ENCODE measurements at regions not wholly inside any gene's neighbourhood (a gene's known extent, or its start where the extent isn't known, plus 50 kb on each side); places are given as distances from the start of the nearest gene placed in this dataset.
"Not testable (repeated sequence)": the region's sequence is repeated elsewhere in the genome, so short reads cannot be mapped to it uniquely, and the experiment has no call there.

- no peak for TF ChIP-seq CTCF (IDR thresholded peaks at IDR 0.05; ENCODE audit: insufficient read depth, low read length, severe bottlenecking)
- Histone ChIP-seq H3K36me3 (ENCODE audit: control insufficient read depth, insufficient read depth, low read length) (no peaks in the 10 kb centered on the region), H3K27me3 (ENCODE audit: control insufficient read depth, insufficient read depth, low read length) (no peaks in the 10 kb centered on the region), H3K4me3 (ENCODE audit: low read depth, low read length) (no peak overlapping the region)
- DNase-seq (ENCODE audit: low read depth) (no peak), FAIRE-seq (no peak)
Observed at GRCh38 chr1:99504287-99504686, 141.6 kb upstream of the PALMD start.

GRCh38 chr1:99506631-99507030 is 139.3 kb upstream of the PALMD start:
- Histone ChIP-seq H3K36me3 (ENCODE audit: control insufficient read depth, insufficient read depth, low read length) (no peaks in the 10 kb centered on the region), H3K4me3 (ENCODE audit: low read depth, low read length) (no peak overlapping the region), H3K27me3 (ENCODE audit: control insufficient read depth, insufficient read depth, low read length) (no peaks in the 10 kb centered on the region)
- FAIRE-seq = no peak
- no peak for TF ChIP-seq CTCF (IDR thresholded peaks at IDR 0.05; ENCODE audit: insufficient read depth, low read length, severe bottlenecking)
- no peak for DNase-seq (ENCODE audit: low read depth)

GRCh38 chr1:99507446-99507845 is 138.5 kb upstream of the PALMD start:
- not testable (repeated sequence) for H3K36me3 ChIP-seq (ENCODE audit: control insufficient read depth, insufficient read depth, low read length); H3K27me3 ChIP-seq (ENCODE audit: control insufficient read depth, insufficient read depth, low read length); DNase-seq (ENCODE audit: low read depth); H3K4me3 ChIP-seq (ENCODE audit: low read depth, low read length); FAIRE-seq

- Histone ChIP-seq H3K36me3 (ENCODE audit: control insufficient read depth, insufficient read depth, low read length) (no peaks in the 10 kb centered on the region), H3K4me3 (ENCODE audit: low read depth, low read length) (no peak overlapping the region), H3K27me3 (ENCODE audit: control insufficient read depth, insufficient read depth, low read length) (no peaks in the 10 kb centered on the region)
- no peak for TF ChIP-seq CTCF (IDR thresholded peaks at IDR 0.05; ENCODE audit: insufficient read depth, low read length, severe bottlenecking)
- FAIRE-seq (no peak), DNase-seq (ENCODE audit: low read depth) (no peak)
Observed at GRCh38 chr1:99507906-99508732, 137.8 kb upstream of the PALMD start.

GRCh38 chr1:99508733-99509445 is 137.0 kb upstream of the PALMD start:
- H3K4me3 ChIP-seq (ENCODE audit: low read depth, low read length); FAIRE-seq; H3K27me3 ChIP-seq (ENCODE audit: control insufficient read depth, insufficient read depth, low read length); DNase-seq (ENCODE audit: low read depth); H3K36me3 ChIP-seq (ENCODE audit: control insufficient read depth, insufficient read depth, low read length): not testable (repeated sequence)

GRCh38 chr1:99514823-99515552 is 130.9 kb upstream of the PALMD start:
- not testable (repeated sequence) for DNase-seq (ENCODE audit: low read depth); H3K27me3 ChIP-seq (ENCODE audit: control insufficient read depth, insufficient read depth, low read length); H3K36me3 ChIP-seq (ENCODE audit: control insufficient read depth, insufficient read depth, low read length); H3K4me3 ChIP-seq (ENCODE audit: low read depth, low read length); FAIRE-seq

GRCh38 chr1:99516141-99516540 is 129.8 kb upstream of the PALMD start:
- DNase-seq (ENCODE audit: low read depth) (no peak), FAIRE-seq (no peak)
- Histone ChIP-seq H3K4me3 (ENCODE audit: low read depth, low read length) (no peak overlapping the region), H3K27me3 (ENCODE audit: control insufficient read depth, insufficient read depth, low read length) (no peaks in the 10 kb centered on the region), H3K36me3 (ENCODE audit: control insufficient read depth, insufficient read depth, low read length) (no peaks in the 10 kb centered on the region)
- no peak for TF ChIP-seq CTCF (IDR thresholded peaks at IDR 0.05; ENCODE audit: insufficient read depth, low read length, severe bottlenecking)

Data from bronchial epithelial cell (primary cell).